ENCODE measurements at regions not wholly inside any gene's neighbourhood (a gene's known extent, or its start where the extent isn't known, plus 50 kb on each side); places are given as distances from the start of the nearest gene placed in this dataset.

GRCh38 chr10:25815236-25815635 lies 118.8 kb upstream of the MYO3A start:
- no peaks in the 10 kb centered on the region for H3K4me1 ChIP-seq (ENCODE audit: low read length)

DNA sequence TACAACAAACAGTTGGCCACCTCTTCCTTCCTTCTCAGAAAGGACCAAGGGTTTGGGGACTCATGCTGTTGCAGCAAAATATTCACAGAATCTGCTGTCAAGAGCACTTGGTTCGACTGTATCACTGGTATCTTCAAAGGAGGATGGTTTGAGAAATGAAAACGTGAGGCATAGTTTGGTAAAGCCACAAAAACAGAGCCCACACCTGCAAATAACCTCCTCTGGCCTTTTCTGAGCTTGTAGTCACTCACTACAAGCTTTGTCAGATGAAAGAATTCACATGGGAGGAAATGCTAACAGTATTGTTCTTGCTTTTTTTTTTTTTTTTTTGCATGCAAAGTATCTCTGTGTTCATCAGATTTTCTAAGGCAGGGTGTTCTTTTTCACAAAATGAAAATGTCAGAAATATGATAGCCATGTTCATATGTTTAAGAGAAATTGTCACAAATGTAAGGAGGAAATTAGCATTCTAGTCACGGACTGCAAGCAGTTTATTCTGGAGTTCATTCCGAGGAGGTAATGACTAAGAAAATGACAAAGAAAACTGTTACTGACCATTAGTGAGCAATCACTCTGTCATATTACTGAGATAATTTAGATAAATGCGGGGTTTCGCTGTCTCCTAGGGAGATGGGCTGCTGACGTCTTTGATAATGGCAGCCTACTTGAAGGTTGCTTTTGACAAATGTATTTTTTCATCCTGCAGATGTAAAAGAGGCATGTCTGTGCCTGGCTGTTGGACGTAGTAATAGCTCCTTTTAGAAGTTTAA lies 117.8 kb upstream of the MYO3A start:
- Histone ChIP-seq H3K27me3 (ENCODE audit: low read length) (no peaks in the 10 kb centered on the region), H3K9ac (ENCODE audit: low read length) (no peak overlapping the region), H3K9me3 (ENCODE audit: low read length) (no peaks in the 10 kb centered on the region), H3K27ac (ENCODE audit: low read length) (no peak overlapping the region), H3K79me2 (ENCODE audit: low read length) (no peaks in the 10 kb centered on the region), H3K9me2 (replicated peaks; ENCODE audit: insufficient read depth, low read length) (no peaks in the 10 kb centered on the region), H4K20me1 (ENCODE audit: insufficient read depth, low read depth, low read length) (no peaks in the 10 kb centered on the region), H3K4me1 (ENCODE audit: low read length) (peaks cover 7% of the 10 kb centered on the region), H3K36me3 (ENCODE audit: insufficient read depth, low read length) (no peaks in the 10 kb centered on the region), H3K4me3 (ENCODE audit: low read length) (no peak overlapping the region), H3K4me2 (ENCODE audit: low read depth, low read length, poor library complexity, severe bottlenecking) (no peak overlapping the region), H2AFZ (ENCODE audit: low read length) (no peak overlapping the region)
- DNase-seq: no peak

More at GRCh38 chr10:25815236-25815635, 118.8 kb upstream of the MYO3A start:
- no peak overlapping the region for H3K4me2 ChIP-seq (ENCODE audit: low read depth, low read length, poor library complexity, severe bottlenecking)
- no peak overlapping the region for H2AFZ ChIP-seq (ENCODE audit: low read length)
- H4K20me1 ChIP-seq (ENCODE audit: insufficient read depth, low read depth, low read length): no peaks in the 10 kb centered on the region
- H3K4me3 ChIP-seq (ENCODE audit: low read length): no peak overlapping the region
- no peaks in the 10 kb centered on the region for H3K9me3 ChIP-seq (ENCODE audit: low read length)
- H3K9me2 ChIP-seq (replicated peaks; ENCODE audit: insufficient read depth, low read length): no peaks in the 10 kb centered on the region
- no peak overlapping the region for H3K27ac ChIP-seq (ENCODE audit: low read length)
- no peak for DNase-seq
- no peaks in the 10 kb centered on the region for H3K79me2 ChIP-seq (ENCODE audit: low read length)
- H3K36me3 ChIP-seq (ENCODE audit: insufficient read depth, low read length): no peaks in the 10 kb centered on the region
- H3K9ac ChIP-seq (ENCODE audit: low read length): no peak overlapping the region
- H3K27me3 ChIP-seq (ENCODE audit: low read length): no peaks in the 10 kb centered on the region

GRCh38 chr10:25817200-25817599 lies 116.8 kb upstream of the MYO3A start:
- Histone ChIP-seq H3K27me3 (ENCODE audit: low read length) (no peaks in the 10 kb centered on the region), H3K9me3 (ENCODE audit: low read length) (no peaks in the 10 kb centered on the region), H3K9me2 (replicated peaks; ENCODE audit: insufficient read depth, low read length) (no peaks in the 10 kb centered on the region), H3K4me3 (ENCODE audit: low read length) (no peak overlapping the region), H3K4me1 (ENCODE audit: low read length) (peaks cover 9% of the 10 kb centered on the region), H3K9ac (ENCODE audit: low read length) (no peak overlapping the region), H3K27ac (ENCODE audit: low read length) (no peak overlapping the region), H3K79me2 (ENCODE audit: low read length) (no peaks in the 10 kb centered on the region), H4K20me1 (ENCODE audit: insufficient read depth, low read depth, low read length) (no peaks in the 10 kb centered on the region), H3K4me2 (ENCODE audit: low read depth, low read length, poor library complexity, severe bottlenecking) (no peak overlapping the region), H3K36me3 (ENCODE audit: insufficient read depth, low read length) (no peaks in the 10 kb centered on the region), H2AFZ (ENCODE audit: low read length) (no peak overlapping the region)
- no peak for DNase-seq

DNA sequence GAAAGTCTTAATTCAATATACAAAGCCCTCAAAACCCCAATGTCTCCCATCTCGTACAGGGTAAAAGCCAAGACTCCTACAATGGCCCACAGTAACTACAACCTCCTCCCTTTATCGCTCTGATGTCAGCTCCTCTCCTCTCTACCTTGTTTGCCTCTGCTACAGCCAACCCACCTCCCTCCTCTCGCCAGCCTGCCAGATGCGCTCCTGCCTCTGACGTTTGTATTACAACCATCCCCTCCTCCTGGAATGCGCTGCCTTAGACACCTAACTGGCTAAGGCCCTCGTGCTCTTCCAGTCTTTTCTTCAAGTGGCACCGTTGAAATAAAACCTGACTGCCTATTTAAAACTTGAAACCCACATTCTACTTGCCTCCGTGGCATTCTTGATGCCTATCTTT lies 115.3 kb upstream of the MYO3A start:
- H3K36me3 ChIP-seq (ENCODE audit: insufficient read depth, low read length): no peaks in the 10 kb centered on the region
- no peaks in the 10 kb centered on the region for H3K27me3 ChIP-seq (ENCODE audit: low read length)
- H3K27ac ChIP-seq (ENCODE audit: low read length): no peak overlapping the region
- H3K9me3 ChIP-seq (ENCODE audit: low read length): no peaks in the 10 kb centered on the region
- H3K4me2 ChIP-seq (ENCODE audit: low read depth, low read length, poor library complexity, severe bottlenecking): no peak overlapping the region
- H3K4me1 ChIP-seq (ENCODE audit: low read length): peaks cover 9% of the 10 kb centered on the region
- H3K9me2 ChIP-seq (replicated peaks; ENCODE audit: insufficient read depth, low read length): no peaks in the 10 kb centered on the region
- no peak overlapping the region for H3K4me3 ChIP-seq (ENCODE audit: low read length)
- H4K20me1 ChIP-seq (ENCODE audit: insufficient read depth, low read depth, low read length): no peaks in the 10 kb centered on the region
- no peak for DNase-seq
- no peak overlapping the region for H2AFZ ChIP-seq (ENCODE audit: low read length)
- H3K79me2 ChIP-seq (ENCODE audit: low read length): no peaks in the 10 kb centered on the region
- no peak overlapping the region for H3K9ac ChIP-seq (ENCODE audit: low read length)

GRCh38 chr10:25820472-25820871 lies 113.6 kb upstream of the MYO3A start:
- Histone ChIP-seq H2AFZ (ENCODE audit: low read length) (peak overlapping the region; percentile 89), H3K27ac (ENCODE audit: low read length) (no peak overlapping the region), H3K36me3 (ENCODE audit: insufficient read depth, low read length) (no peaks in the 10 kb centered on the region), H3K9me2 (replicated peaks; ENCODE audit: insufficient read depth, low read length) (no peaks in the 10 kb centered on the region), H3K9ac (ENCODE audit: low read length) (no peak overlapping the region), H3K4me2 (ENCODE audit: low read depth, low read length, poor library complexity, severe bottlenecking) (peak overlapping the region; percentile 45), H4K20me1 (ENCODE audit: insufficient read depth, low read depth, low read length) (no peaks in the 10 kb centered on the region), H3K4me3 (ENCODE audit: low read length) (peak overlapping the region; percentile 41), H3K9me3 (ENCODE audit: low read length) (no peaks in the 10 kb centered on the region), H3K27me3 (ENCODE audit: low read length) (no peaks in the 10 kb centered on the region), H3K4me1 (ENCODE audit: low read length) (peaks cover 9% of the 10 kb centered on the region), H3K79me2 (ENCODE audit: low read length) (no peaks in the 10 kb centered on the region)
- DNase-seq: no peak

DNA sequence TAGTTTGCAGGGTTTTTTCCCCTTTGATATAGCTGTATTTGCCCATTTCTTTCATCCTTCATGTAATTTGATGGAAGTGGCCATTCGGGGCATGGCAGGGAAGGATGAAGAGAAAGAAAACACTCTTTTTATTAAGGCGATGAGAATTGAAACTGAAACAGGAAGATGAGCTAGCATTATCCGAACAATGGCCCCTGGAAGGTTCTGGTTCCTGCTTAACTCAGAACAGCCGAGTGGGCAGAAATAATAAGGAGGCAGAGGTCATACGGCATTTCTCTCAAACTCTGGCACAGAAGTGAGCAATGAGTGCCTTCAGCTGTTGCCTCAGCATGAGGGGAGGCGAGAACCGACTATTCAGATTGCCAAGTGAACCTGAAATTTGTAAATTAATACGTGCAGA lies 113.2 kb upstream of the MYO3A start:
- peak; percentile 51 for DNase-seq
- H3K36me3 ChIP-seq (ENCODE audit: insufficient read depth, low read length): no peaks in the 10 kb centered on the region
- no peaks in the 10 kb centered on the region for H3K9me2 ChIP-seq (replicated peaks; ENCODE audit: insufficient read depth, low read length)
- peak overlapping the region; percentile 89 for H2AFZ ChIP-seq (ENCODE audit: low read length)
- peak overlapping the region; percentile 45 for H3K4me2 ChIP-seq (ENCODE audit: low read depth, low read length, poor library complexity, severe bottlenecking)
- no peaks in the 10 kb centered on the region for H3K79me2 ChIP-seq (ENCODE audit: low read length)
- no peaks in the 10 kb centered on the region for H3K27me3 ChIP-seq (ENCODE audit: low read length)
- H3K4me3 ChIP-seq (ENCODE audit: low read length): peak overlapping the region; percentile 41
- H3K4me1 ChIP-seq (ENCODE audit: low read length): peaks cover 9% of the 10 kb centered on the region
- H3K27ac ChIP-seq (ENCODE audit: low read length): no peak overlapping the region
- no peaks in the 10 kb centered on the region for H4K20me1 ChIP-seq (ENCODE audit: insufficient read depth, low read depth, low read length)
- H3K9me3 ChIP-seq (ENCODE audit: low read length): no peaks in the 10 kb centered on the region
- peak overlapping the region; percentile 36 for H3K9ac ChIP-seq (ENCODE audit: low read length)

DNA sequence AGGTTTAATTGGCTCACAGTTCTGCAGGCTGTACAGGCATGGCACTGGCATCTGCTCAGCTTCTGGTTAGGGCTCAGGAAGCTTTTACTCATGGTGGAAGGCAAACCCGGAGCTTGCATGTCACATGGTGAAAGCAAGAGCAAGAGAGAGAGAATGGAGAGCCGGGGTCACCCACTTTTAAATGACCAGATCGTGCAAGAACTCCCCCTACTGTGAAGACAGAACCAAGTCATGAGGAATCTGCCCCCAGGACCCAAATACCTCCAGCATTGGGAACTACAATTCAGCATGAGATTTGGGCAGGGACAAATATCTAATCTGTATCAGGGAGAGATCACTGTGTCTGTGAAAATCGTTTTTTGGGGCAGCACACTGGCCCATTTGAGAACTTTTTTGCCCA lies 110.0 kb upstream of the MYO3A start:
- Histone ChIP-seq H3K27ac (ENCODE audit: low read length) (no peak overlapping the region), H4K20me1 (ENCODE audit: insufficient read depth, low read depth, low read length) (no peaks in the 10 kb centered on the region), H3K9me3 (ENCODE audit: low read length) (no peaks in the 10 kb centered on the region), H3K36me3 (ENCODE audit: insufficient read depth, low read length) (no peaks in the 10 kb centered on the region), H3K27me3 (ENCODE audit: low read length) (no peaks in the 10 kb centered on the region), H3K9ac (ENCODE audit: low read length) (no peak overlapping the region), H3K4me2 (ENCODE audit: low read depth, low read length, poor library complexity, severe bottlenecking) (no peak overlapping the region), H2AFZ (ENCODE audit: low read length) (no peak overlapping the region), H3K4me3 (ENCODE audit: low read length) (no peak overlapping the region), H3K79me2 (ENCODE audit: low read length) (no peaks in the 10 kb centered on the region), H3K4me1 (ENCODE audit: low read length) (peaks cover 9% of the 10 kb centered on the region), H3K9me2 (replicated peaks; ENCODE audit: insufficient read depth, low read length) (no peaks in the 10 kb centered on the region)
- no peak for DNase-seq

GRCh38 chr10:25828475-25828874 lies 105.6 kb upstream of the MYO3A start:
- H2AFZ ChIP-seq (ENCODE audit: low read length): no peak overlapping the region
- no peaks in the 10 kb centered on the region for H3K9me3 ChIP-seq (ENCODE audit: low read length)
- H3K9me2 ChIP-seq (replicated peaks; ENCODE audit: insufficient read depth, low read length): no peaks in the 10 kb centered on the region
- DNase-seq: no peak
- H4K20me1 ChIP-seq (ENCODE audit: insufficient read depth, low read depth, low read length): no peaks in the 10 kb centered on the region
- no peak overlapping the region for H3K27ac ChIP-seq (ENCODE audit: low read length)
- no peak overlapping the region for H3K9ac ChIP-seq (ENCODE audit: low read length)
- H3K27me3 ChIP-seq (ENCODE audit: low read length): no peaks in the 10 kb centered on the region
- H3K79me2 ChIP-seq (ENCODE audit: low read length): no peaks in the 10 kb centered on the region
- H3K36me3 ChIP-seq (ENCODE audit: insufficient read depth, low read length): no peaks in the 10 kb centered on the region
- no peaks in the 10 kb centered on the region for H3K4me1 ChIP-seq (ENCODE audit: low read length)
- H3K4me3 ChIP-seq (ENCODE audit: low read length): no peak overlapping the region
- no peak overlapping the region for H3K4me2 ChIP-seq (ENCODE audit: low read depth, low read length, poor library complexity, severe bottlenecking)

Data from Karpas-422 (cell line).